K562 (cell line): ENCODE measurements at regions not wholly inside any gene's neighbourhood (a gene's known extent, or its start where the extent isn't known, plus 50 kb on each side); places are given as distances from the start of the nearest gene placed in this dataset.

Experiments
- ATAC-seq: fragments of 200-7000 bp; cut with Tn5 transposase; 3 replicates; pipeline ENCODE4 v1.9.1; 2020; ENCODE audit warnings: moderate library complexity
- BruUV-seq: library from RNA; stranded (reverse); fragments of 400-500 nt; replicated peaks from 2 replicates; lab custom pipeline; 2021; lab: Mats Ljungman, UMichigan
- CTCF ChIA-PET: fragments of 300-600 bp; formaldehyde crosslinking; extraction: SDS; loops from one replicate; lab custom pipeline; 2021; ENCODE audit warnings: low intra/inter-chr PET ratio; lab: Yijun Ruan, JAX
- POLR2A ChIA-PET: fragments of 300-600, 350-650 bp; sonication (Branson Sonifier 250); formaldehyde crosslinking; extraction: SDS; loops from one replicate; lab custom pipeline; 2021; ENCODE audit warnings: antibody characterized with exemption, inconsistent platforms; lab: Yijun Ruan, JAX
- DNase-seq, 4 experiments: peaks; one replicate each; pipeline versions ENCODE4 v3.0.0 to v3.0.0-alpha.2; 2011 to 2018; ENCODE audit warnings: low spot score in 3 of 4, mixed read lengths in 3 of 4; ENCODE audit errors: extremely low read depth in 1 of 4
- FAIRE-seq: peaks from 2 replicates; lab custom pipeline; 2011; peaks lifted over from hg19 to GRCh38; lab: Jason Lieb, UNC
- H2AFZ ChIP-seq: 2 replicates; pipeline ENCODE4 v1.6.0; 2011; ENCODE audit warnings: low read depth, low read length, control low read depth, inconsistent platforms
- H3K27ac ChIP-seq: fragments of 200-600 bp; 3 replicates; pipeline ENCODE4 v1.8.0; 2011; ENCODE audit warnings: low read depth, mild to moderate bottlenecking, control low read depth, inconsistent platforms, low read length, moderate library complexity, mixed read lengths; ENCODE audit errors: extremely low read depth
- H3K27me3 ChIP-seq, 2 experiments: fragments of 300-600 bp in 1 of 2; 2 replicates in 1 of 2; 3 replicates in 1 of 2; pipeline versions ENCODE4 v1.6.0 to v1.8.0; 2011; ENCODE audit warnings: inconsistent platforms in 2 of 2, low read length in 2 of 2, mild to moderate bottlenecking in 1 of 2, mixed read lengths in 1 of 2, moderate library complexity in 1 of 2; ENCODE audit not compliant: control insufficient read depth in 2 of 2, insufficient read depth in 2 of 2
- H3K36me3 ChIP-seq: fragments of 300-600 bp; 3 replicates; pipeline ENCODE4 v1.8.0; 2011; ENCODE audit warnings: mild to moderate bottlenecking, low read length, inconsistent platforms; ENCODE audit not compliant: control insufficient read depth, insufficient read depth
- H3K4me1 ChIP-seq, 2 experiments: fragments of 200-600 bp in 1 of 2; replicated peaks in 1 of 2; 2 replicates in 1 of 2; 3 replicates in 1 of 2; pipeline versions ENCODE4 v1.5.1 to v1.8.0; 2011; ENCODE audit warnings: inconsistent platforms in 2 of 2, low read length in 2 of 2, mild to moderate bottlenecking in 1 of 2, mixed read lengths in 1 of 2, moderate library complexity in 1 of 2; ENCODE audit not compliant: control insufficient read depth in 2 of 2, insufficient read depth in 2 of 2
- H3K4me2 ChIP-seq: 2 replicates; pipeline ENCODE4 v1.6.1; 2011; ENCODE audit warnings: low read length, control low read depth, inconsistent platforms, mixed read lengths; ENCODE audit not compliant: insufficient read depth
- H3K4me3 ChIP-seq: fragments of 200-600 bp; sonication (generic), shearing (Covaris generic); 2 replicates; pipeline ENCODE4 v1.5.1; 2016; ENCODE audit warnings: control low read depth, inconsistent platforms
- H3K79me2 ChIP-seq: fragments of 200-600 bp; 3 replicates; pipeline ENCODE4 v1.8.0; 2011; ENCODE audit warnings: low read length, inconsistent platforms; ENCODE audit not compliant: control insufficient read depth, insufficient read depth
- H3K9ac ChIP-seq, 2 experiments: 2 replicates each; pipeline versions ENCODE4 v1.6.0 to v1.6.1; 2011; ENCODE audit warnings: low read depth in 2 of 2, low read length in 2 of 2, control low read depth in 1 of 2, inconsistent platforms in 1 of 2, mild to moderate bottlenecking in 1 of 2, mixed read lengths in 1 of 2; ENCODE audit not compliant: insufficient read depth in 1 of 2
- H3K9me1 ChIP-seq: one replicate; pipeline ENCODE4 v1.6.0; 2011; ENCODE audit warnings: inconsistent platforms, mild to moderate bottlenecking, low read length, moderate library complexity; ENCODE audit not compliant: control insufficient read depth, insufficient read depth
- H3K9me3 ChIP-seq: replicated peaks from 2 replicates; pipeline ENCODE4 v1.5.1; 2011; ENCODE audit warnings: low read depth, low read length, inconsistent platforms; ENCODE audit not compliant: control insufficient read depth, insufficient read depth
- H4K20me1 ChIP-seq: replicated peaks from 2 replicates; pipeline ENCODE4 v1.6.1; 2011; ENCODE audit warnings: low read length, inconsistent platforms, mixed read lengths; ENCODE audit not compliant: control insufficient read depth, insufficient read depth
- FOXJ2 ChIP-seq: fragments of 200-800 bp; sonication (Bioruptor generic); IDR thresholded peaks from 2 replicates; pipeline ENCODE4 v1.6.1; 2016; ENCODE audit warnings: missing genetic modification characterization, missing compliant biosample characterization
- HDAC1 ChIP-seq, 2 experiments: fragments of 450-650 bp; IDR thresholded peaks; 2 replicates each; pipeline ENCODE4 v1.6.1; 2016 to 2017; ENCODE audit warnings: inconsistent platforms in 1 of 2, mild to moderate bottlenecking in 1 of 2, moderate library complexity in 1 of 2
- PRMT5 ChIP-seq: sonication (generic); formaldehyde crosslinking; IDR thresholded peaks from 2 replicates; pipeline ENCODE4 v1.5.0; 2020; ENCODE audit warnings: missing genetic modification reagents
- SNRNP70 ChIP-seq: fragments of 200-400 bp; formaldehyde crosslinking; optimal IDR thresholded peaks from 2 replicates; pipeline ENCODE3; 2017; ENCODE audit warnings: low read depth, low read length
- SPI1 ChIP-seq: IDR thresholded peaks from 2 replicates; pipeline ENCODE4 v1.6.1; 2011; ENCODE audit warnings: low read depth, low read length, control low read depth, borderline replicate concordance
- WGBS: fragments of 100-300 bp; shearing (Covaris generic); methylation state at CpG from one replicate; pipeline ENCODE4 v1.1.6; 2016; ENCODE audit warnings: low coverage, mixed read lengths; ENCODE audit not compliant: insufficient coverage; ENCODE audit errors: missing lambda C conversion rate; 5-methylcytosine and 5-hydroxymethylcytosine counted together
- in situ Hi-C: fragments of 300-500 bp; cut with MboI; formaldehyde crosslinking; loops from 4 replicates; pipeline ENCODE4 v1.15.0; 2018; ENCODE audit warnings: inconsistent platforms, mixed read lengths
- intact Hi-C: fragments of 100-400 bp; cut with micrococcal nuclease; formaldehyde crosslinking; loops from 2 replicates; pipeline ENCODE4 v1.14.2; 2022
- TF ChIP-seq, protein P1 (sequence below), 2 experiments: fragments of 450-650 bp in 1 of 2; sonication (generic) in 1 of 2; formaldehyde crosslinking in 1 of 2; IDR thresholded peaks; 2 replicates each; pipeline versions ENCODE4 v1.7.1 to v1.9.0; 2016 to 2022; ENCODE audit warnings: inconsistent platforms in 1 of 2, mild to moderate bottlenecking in 1 of 2, missing genetic modification reagents in 1 of 2

DNA sequence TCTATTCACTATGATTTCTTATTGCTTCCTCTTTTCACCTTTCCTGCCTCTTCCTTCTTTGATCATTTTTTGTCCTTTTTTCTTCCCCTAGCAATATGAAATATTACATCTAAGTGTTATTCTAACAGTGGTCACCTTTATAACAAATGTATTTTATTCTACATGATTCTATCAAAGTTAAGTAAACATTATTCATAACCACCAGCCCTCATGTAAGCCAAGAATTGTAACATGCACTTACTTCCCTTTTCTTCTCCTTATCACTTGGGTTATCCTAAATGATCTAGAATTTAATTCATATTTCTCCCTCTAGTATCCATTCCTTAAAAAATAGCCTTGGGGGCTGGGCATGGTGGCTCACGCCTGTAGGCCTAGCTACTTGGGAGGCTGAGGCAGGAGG lies 88.3 kb upstream of the SLC22A23 start:
- no peaks in the 10 kb centered on the region; the same call in 1 of the 2 replicates for H4K20me1 ChIP-seq
- intact Hi-C loops = no loop called here
- no peak for DNase-seq
- CTCF ChIA-PET = no interaction called here
- POLR2A ChIA-PET = no interaction called here
- TF ChIP-seq FOXJ2 (tag) (no peak), HDAC1 (IDR thresholded peaks at IDR 0.05) (no peak)
- TF ChIP-seq, all 486 proteins: peak for 0
- Histone ChIP-seq H3K36me3 (no peaks in the 10 kb centered on the region), H3K9me1 (no peaks in the 10 kb centered on the region), H3K9me3 (no peaks in the 10 kb centered on the region), H3K27me3 (peaks cover 27 to 48% of the 10 kb centered on the region in 2 experiments; a peak in 4 of 5 replicates), H3K27ac (no peak overlapping the region), H3K4me1 (no peaks in the 10 kb centered on the region; a peak in 1 of 5 replicates), H3K4me2 (no peak overlapping the region), H2AFZ (no peak overlapping the region), H3K4me3 (no peak overlapping the region), H3K9ac (no peak overlapping the region), H3K79me2 (no peaks in the 10 kb centered on the region)
- ATAC-seq (no peak), FAIRE-seq (no peak)
- 7% methylated on average over 1 of the region's 1 CpG for WGBS
- BruUV-seq = no TSS peak
- in situ Hi-C loops = no loop called here

DNA sequence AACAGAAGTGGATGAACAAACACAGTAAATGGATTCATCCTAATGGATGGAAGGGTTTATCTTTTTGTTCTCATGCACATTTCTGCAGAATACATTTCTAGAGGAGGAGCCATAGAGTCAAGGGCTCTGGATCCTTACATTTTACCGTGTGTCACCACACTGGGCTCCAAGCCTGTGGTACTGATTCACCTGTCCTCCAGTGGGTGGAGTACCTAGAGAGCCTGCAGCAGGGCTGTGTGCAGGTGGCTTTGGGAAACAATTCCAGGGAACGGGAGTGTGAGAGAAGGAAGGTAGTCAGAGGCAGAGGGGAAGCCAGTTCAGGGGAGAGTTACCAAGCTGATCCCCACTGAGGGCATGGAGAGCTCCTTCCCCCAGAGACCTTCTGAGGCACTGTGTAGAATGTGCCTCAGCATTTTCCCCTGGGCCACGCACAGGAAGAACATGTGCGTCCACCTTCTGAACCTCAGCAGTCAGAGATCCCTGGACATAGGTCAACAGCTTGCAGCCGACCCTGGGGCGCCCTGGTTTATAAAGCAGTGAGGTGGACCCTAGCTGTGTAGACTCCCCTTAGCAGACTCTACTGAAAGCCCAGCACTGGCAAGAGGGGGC lies 85.3 kb upstream of the SLC22A23 start:
- ChIA-PET CTCF (no interaction called here), POLR2A (interaction anchor here (0.6 to 1.0 kb wide), 3 partner anchors 8 to 244 kb away, joined by 3 read pairs; no protein-coding TSS in a partner anchor)
- Histone ChIP-seq H3K4me1 (no peaks in the 10 kb centered on the region; a peak in 1 of 5 replicates), H3K27me3 (peaks cover 36 to 55% of the 10 kb centered on the region in 2 experiments), H3K4me2 (no peak overlapping the region), H3K9me1 (no peaks in the 10 kb centered on the region), H3K36me3 (no peaks in the 10 kb centered on the region), H2AFZ (no peak overlapping the region), H3K27ac (no peak overlapping the region), H4K20me1 (no peaks in the 10 kb centered on the region), H3K9me3 (no peaks in the 10 kb centered on the region), H3K4me3 (no peak overlapping the region), H3K79me2 (no peaks in the 10 kb centered on the region), H3K9ac (no peak overlapping the region)
- in situ Hi-C loops = no loop called here
- no peak for FAIRE-seq
- BruUV-seq = no TSS peak
- intact Hi-C loops = no loop called here
- WGBS = 10% methylated on average over 6 of the region's 6 CpGs
- no peak for DNase-seq
- ATAC-seq = 0 out of 3 replicates have a peak, but pooled peaks have one; percentile 38
- TF ChIP-seq, protein P1, sequence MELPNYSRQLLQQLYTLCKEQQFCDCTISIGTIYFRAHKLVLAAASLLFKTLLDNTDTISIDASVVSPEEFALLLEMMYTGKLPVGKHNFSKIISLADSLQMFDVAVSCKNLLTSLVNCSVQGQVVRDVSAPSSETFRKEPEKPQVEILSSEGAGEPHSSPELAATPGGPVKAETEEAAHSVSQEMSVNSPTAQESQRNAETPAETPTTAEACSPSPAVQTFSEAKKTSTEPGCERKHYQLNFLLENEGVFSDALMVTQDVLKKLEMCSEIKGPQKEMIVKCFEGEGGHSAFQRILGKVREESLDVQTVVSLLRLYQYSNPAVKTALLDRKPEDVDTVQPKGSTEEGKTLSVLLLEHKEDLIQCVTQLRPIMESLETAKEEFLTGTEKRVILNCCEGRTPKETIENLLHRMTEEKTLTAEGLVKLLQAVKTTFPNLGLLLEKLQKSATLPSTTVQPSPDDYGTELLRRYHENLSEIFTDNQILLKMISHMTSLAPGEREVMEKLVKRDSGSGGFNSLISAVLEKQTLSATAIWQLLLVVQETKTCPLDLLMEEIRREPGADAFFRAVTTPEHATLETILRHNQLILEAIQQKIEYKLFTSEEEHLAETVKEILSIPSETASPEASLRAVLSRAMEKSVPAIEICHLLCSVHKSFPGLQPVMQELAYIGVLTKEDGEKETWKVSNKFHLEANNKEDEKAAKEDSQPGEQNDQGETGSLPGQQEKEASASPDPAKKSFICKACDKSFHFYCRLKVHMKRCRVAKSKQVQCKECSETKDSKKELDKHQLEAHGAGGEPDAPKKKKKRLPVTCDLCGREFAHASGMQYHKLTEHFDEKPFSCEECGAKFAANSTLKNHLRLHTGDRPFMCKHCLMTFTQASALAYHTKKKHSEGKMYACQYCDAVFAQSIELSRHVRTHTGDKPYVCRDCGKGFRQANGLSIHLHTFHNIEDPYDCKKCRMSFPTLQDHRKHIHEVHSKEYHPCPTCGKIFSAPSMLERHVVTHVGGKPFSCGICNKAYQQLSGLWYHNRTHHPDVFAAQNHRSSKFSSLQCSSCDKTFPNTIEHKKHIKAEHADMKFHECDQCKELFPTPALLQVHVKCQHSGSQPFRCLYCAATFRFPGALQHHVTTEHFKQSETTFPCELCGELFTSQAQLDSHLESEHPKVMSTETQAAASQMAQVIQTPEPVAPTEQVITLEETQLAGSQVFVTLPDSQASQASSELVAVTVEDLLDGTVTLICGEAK (IDR thresholded peaks at IDR 0.05) = no peak
- TF ChIP-seq, protein P1 (CRISPR knock-in tag; IDR thresholded peaks at IDR 0.05) = no peak
- no peak for TF ChIP-seq SNRNP70
- no peak for TF ChIP-seq SPI1
- no peak for TF ChIP-seq PRMT5
